MM.1S (cell line): ENCODE measurements at regions not wholly inside any gene's neighbourhood (a gene's known extent, or its start where the extent isn't known, plus 50 kb on each side); places are given as distances from the start of the nearest gene placed in this dataset.

Source experiments
- DNase-seq: peaks from one replicate; pipeline ENCODE4 v3.0.0-alpha.2; 2015
- H2AFZ ChIP-seq: fragments of 300-600 bp; sonication (generic); 2 replicates; pipeline ENCODE4 v1.6.0; 2016; ENCODE audit warnings: antibody characterized with exemption, low read length
- H3F3A ChIP-seq: fragments of 300-600 bp; sonication (generic); 2 replicates; pipeline ENCODE4 v1.6.1; 2016; ENCODE audit warnings: mild to moderate bottlenecking, antibody characterized with exemption, low read length, moderate library complexity, mixed read lengths; ENCODE audit not compliant: insufficient read depth
- H3K27ac ChIP-seq: fragments of 300-600 bp; sonication (generic); 2 replicates; pipeline ENCODE4 v1.5.1; 2016; ENCODE audit warnings: mild to moderate bottlenecking, low read length
- H3K27me3 ChIP-seq: fragments of 300-600 bp; sonication (generic); replicated peaks from 2 replicates; pipeline ENCODE4 v1.6.0; 2016; ENCODE audit warnings: low read length; ENCODE audit not compliant: insufficient read depth
- H3K36me3 ChIP-seq: fragments of 300-600 bp; sonication (generic); replicated peaks from 2 replicates; pipeline ENCODE4 v1.6.1; 2016; ENCODE audit warnings: mild to moderate bottlenecking, low read length, mixed read lengths; ENCODE audit not compliant: insufficient read depth
- H3K4me1 ChIP-seq: fragments of 300-600 bp; sonication (generic); 2 replicates; pipeline ENCODE4 v1.6.1; 2016; ENCODE audit warnings: low read length, mixed read lengths
- H3K4me2 ChIP-seq: fragments of 300-600 bp; sonication (generic); 2 replicates; pipeline ENCODE4 v1.6.0; 2016; ENCODE audit warnings: low read depth, low read length
- H3K4me3 ChIP-seq: fragments of 300-600 bp; sonication (generic); 2 replicates; pipeline ENCODE4 v1.5.1; 2016; ENCODE audit warnings: low read length, mixed read lengths
- H3K79me2 ChIP-seq: fragments of 300-600 bp; sonication (generic); 2 replicates; pipeline ENCODE4 v1.6.1; 2016; ENCODE audit warnings: mixed run types, low read length, mixed read lengths
- H3K9ac ChIP-seq: fragments of 300-600 bp; sonication (generic); 2 replicates; pipeline ENCODE4 v1.6.1; 2016; ENCODE audit warnings: low read length, mixed read lengths
- H3K9me2 ChIP-seq: fragments of 300-600 bp; sonication (generic); replicated peaks from 2 replicates; pipeline ENCODE4 v1.6.1; 2016; ENCODE audit warnings: mild to moderate bottlenecking, low read length, mixed read lengths; ENCODE audit not compliant: insufficient read depth
- H3K9me3 ChIP-seq: fragments of 300-600 bp; sonication (generic); replicated peaks from 2 replicates; pipeline ENCODE4 v1.6.1; 2016; ENCODE audit warnings: mild to moderate bottlenecking, low read length, mixed read lengths; ENCODE audit not compliant: insufficient read depth
- H4K20me1 ChIP-seq: fragments of 300-600 bp; sonication (generic); 2 replicates; pipeline ENCODE4 v1.6.1; 2016; ENCODE audit warnings: mild to moderate bottlenecking, low read length, moderate library complexity, mixed read lengths; ENCODE audit not compliant: insufficient read depth
- CTCF ChIP-seq: fragments of 300-600 bp; sonication (generic); IDR thresholded peaks from 2 replicates; pipeline ENCODE4 v1.5.1; 2016; ENCODE audit warnings: antibody characterized with exemption, low read length, mixed read lengths
- EZH2 ChIP-seq: fragments of 300-600 bp; sonication (generic); optimal IDR thresholded peaks from 2 replicates; pipeline ENCODE3; 2017; ENCODE audit warnings: low read depth, mild to moderate bottlenecking, antibody characterized with exemption, low read length, mixed read lengths
- EZH2phosphoT487 ChIP-seq: fragments of 300-600 bp; sonication (generic); IDR thresholded peaks from 2 replicates; pipeline ENCODE4 v1.6.1; 2018; ENCODE audit warnings: antibody characterized with exemption, low read length

DNA sequence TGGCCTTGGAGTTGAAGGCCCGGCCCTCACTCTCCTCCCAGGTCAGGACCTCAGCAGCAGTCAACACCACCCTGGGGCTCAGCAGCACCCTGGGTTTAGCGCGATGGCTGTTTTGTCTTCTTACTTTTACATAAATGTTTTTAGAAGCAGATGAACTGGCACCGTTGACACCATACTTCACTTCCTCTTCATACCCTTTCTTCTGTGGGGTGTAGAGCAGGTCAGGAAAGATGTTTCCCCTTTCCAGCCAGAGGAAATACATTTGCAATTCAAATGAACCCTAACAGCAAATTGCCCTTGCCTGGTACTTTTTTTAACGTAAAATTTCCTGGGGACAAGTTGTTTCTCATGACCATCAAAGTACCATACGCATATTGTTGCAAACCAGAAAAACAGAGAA, 54.7 kb upstream of the SNX9 start:
- H3K4me1 ChIP-seq: peaks cover 15% of the 10 kb centered on the region
- no peaks in the 10 kb centered on the region for H3K36me3 ChIP-seq
- no peaks in the 10 kb centered on the region for H4K20me1 ChIP-seq
- peaks cover 12% of the 10 kb centered on the region for H3F3A ChIP-seq
- no peak overlapping the region for H3K9ac ChIP-seq
- H3K9me2 ChIP-seq: no peaks in the 10 kb centered on the region
- no peak for TF ChIP-seq EZH2phosphoT487
- no peak for TF ChIP-seq CTCF
- no peak for TF ChIP-seq EZH2
- H3K27me3 ChIP-seq: no peaks in the 10 kb centered on the region
- no peaks in the 10 kb centered on the region for H3K9me3 ChIP-seq
- H3K27ac ChIP-seq: no peak overlapping the region
- no peak overlapping the region for H3K4me3 ChIP-seq
- H2AFZ ChIP-seq: no peak overlapping the region
- H3K79me2 ChIP-seq: no peaks in the 10 kb centered on the region
- DNase-seq: no peak
- no peak overlapping the region for H3K4me2 ChIP-seq

DNA sequence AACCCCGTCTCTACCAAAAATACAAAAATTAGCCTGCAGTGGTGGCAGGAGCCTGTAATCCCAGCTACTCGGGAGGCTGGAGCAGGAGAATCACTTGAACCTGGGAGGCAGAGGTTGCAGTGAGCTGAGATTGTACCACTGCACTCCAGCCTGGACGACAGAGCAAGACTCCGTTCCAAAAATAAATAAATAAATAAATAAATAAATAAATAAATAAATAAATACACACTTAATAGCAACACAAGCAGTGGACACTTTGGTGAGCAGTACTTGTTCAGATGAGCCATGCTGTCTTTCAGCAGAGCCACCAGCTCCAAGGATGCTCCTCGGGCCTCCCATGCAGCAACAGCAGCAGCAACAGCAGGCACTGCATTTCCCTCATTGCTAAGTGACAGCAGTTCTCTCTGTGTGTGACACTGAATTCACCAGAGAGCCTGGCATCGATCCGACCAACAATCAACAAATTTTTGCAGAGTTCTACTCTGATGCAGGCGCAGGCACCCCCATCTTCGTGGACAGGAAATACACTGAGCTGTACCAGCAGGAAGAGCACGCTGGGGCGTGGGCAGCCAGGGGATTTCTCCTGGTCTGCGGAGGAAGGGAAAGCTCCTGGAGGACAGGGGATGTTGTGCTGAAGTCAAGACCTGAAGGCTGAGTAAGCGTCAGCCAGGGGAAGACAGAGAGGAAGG, 54.0 kb upstream of the SNX9 start:
- Histone ChIP-seq H3K9me2 (no peaks in the 10 kb centered on the region), H3F3A (peaks cover 5% of the 10 kb centered on the region), H3K36me3 (no peaks in the 10 kb centered on the region), H3K27ac (no peak overlapping the region), H2AFZ (no peak overlapping the region), H3K9me3 (no peaks in the 10 kb centered on the region), H3K27me3 (no peaks in the 10 kb centered on the region), H3K9ac (no peak overlapping the region), H3K4me3 (no peak overlapping the region), H3K4me2 (no peak overlapping the region), H3K4me1 (peaks cover 8% of the 10 kb centered on the region), H4K20me1 (no peaks in the 10 kb centered on the region), H3K79me2 (no peaks in the 10 kb centered on the region)
- no peak for DNase-seq
- TF ChIP-seq EZH2: no peak
- no peak for TF ChIP-seq EZH2phosphoT487
- TF ChIP-seq CTCF: no peak

- no peaks in the 10 kb centered on the region for H3K9me2 ChIP-seq
Observed at GRCh38 chr6:157769776-157770426, 53.1 kb upstream of the SNX9 start.

More at GRCh38 chr6:157769776-157770426, 53.1 kb upstream of the SNX9 start:
- no peak for DNase-seq
- no peak overlapping the region for H3K9ac ChIP-seq
- no peak overlapping the region for H3K4me2 ChIP-seq
- H3K36me3 ChIP-seq: no peaks in the 10 kb centered on the region
- no peaks in the 10 kb centered on the region for H3K9me3 ChIP-seq
- H2AFZ ChIP-seq: no peak overlapping the region
- no peak overlapping the region for H3K27ac ChIP-seq
- no peaks in the 10 kb centered on the region for H3K79me2 ChIP-seq
- TF ChIP-seq EZH2: no peak
- no peak for TF ChIP-seq CTCF
- no peak for TF ChIP-seq EZH2phosphoT487
- H3K4me1 ChIP-seq: peaks cover 2% of the 10 kb centered on the region
- H3F3A ChIP-seq: no peaks in the 10 kb centered on the region
- no peaks in the 10 kb centered on the region for H3K27me3 ChIP-seq
- H4K20me1 ChIP-seq: no peaks in the 10 kb centered on the region
- no peak overlapping the region for H3K4me3 ChIP-seq
